ENCODE measurements at regions not wholly inside any gene's neighbourhood (a gene's known extent, or its start where the extent isn't known, plus 50 kb on each side); places are given as distances from the start of the nearest gene placed in this dataset.

GRCh38 chr17:14873996-14874395 lies 391.1 kb downstream of the PMP22 start:
- no peak for DNase-seq

DNA sequence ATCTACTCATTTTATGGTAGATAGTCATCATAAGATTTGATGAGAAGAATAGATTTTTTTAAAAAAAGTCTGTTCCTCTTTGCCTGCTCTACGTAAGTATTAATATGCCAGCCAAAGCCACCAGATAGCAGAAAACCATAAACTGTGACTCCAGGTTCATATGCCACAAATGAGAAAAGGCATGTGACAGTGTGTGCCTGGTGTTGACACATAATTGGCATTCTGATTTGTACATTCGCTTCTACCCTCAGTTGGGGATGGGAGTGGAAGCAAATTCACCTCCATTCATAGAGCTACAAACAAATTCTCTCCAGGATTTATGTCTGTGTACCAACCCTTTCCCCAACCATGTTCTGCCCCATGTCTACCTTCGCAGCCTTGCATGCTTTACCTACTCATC lies 391.6 kb downstream of the PMP22 start:
- DNase-seq: no peak

GRCh38 chr17:14871921-14872320 lies 393.2 kb downstream of the PMP22 start:
- no peak for DNase-seq

DNA sequence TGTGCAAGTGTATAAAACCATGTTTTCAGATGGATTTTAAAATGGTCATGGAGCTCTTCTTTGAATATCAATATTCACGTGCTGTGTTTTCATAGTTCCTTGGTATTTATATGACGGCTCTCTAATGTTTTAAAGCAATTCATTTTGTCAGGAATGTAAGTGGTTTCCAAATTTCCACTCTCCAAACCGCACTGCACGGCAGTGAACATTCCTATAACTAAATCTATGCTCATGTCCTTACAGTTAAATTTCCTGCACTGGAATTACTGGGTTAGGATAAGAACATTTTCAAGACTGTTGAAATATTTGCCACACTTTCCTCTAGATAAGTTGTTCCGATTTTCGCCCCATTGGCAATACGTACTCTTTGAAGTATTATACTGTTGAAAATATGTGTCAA lies 398.9 kb downstream of the PMP22 start:
- no peak for DNase-seq

- no peak for DNase-seq
These were observed 401.0 kb downstream of the PMP22 start for GRCh38 chr17:14864127-14864526.

DNA sequence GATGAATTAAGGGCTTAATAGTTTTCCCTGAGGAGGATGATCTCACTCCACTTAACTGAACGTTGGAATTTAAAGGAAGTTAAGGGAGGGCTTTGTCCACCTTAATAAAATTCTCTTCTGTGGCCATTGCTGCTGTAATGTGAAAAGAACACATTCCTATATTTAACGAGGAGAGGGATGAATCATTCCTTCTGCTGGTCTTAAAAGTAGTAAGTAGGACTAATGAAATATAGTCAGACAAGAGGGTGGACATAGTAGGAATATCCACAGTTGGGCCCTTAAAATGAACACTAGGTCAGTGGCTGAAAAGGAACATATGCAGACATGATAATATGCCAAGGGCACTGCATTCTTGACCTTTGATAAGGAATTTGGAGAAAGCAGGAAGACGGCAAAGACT lies 405.6 kb downstream of the PMP22 start:
- no peak for DNase-seq

- no peak for DNase-seq
These were observed 408.9 kb downstream of the PMP22 start for GRCh38 chr17:14856176-14856575.

DNA sequence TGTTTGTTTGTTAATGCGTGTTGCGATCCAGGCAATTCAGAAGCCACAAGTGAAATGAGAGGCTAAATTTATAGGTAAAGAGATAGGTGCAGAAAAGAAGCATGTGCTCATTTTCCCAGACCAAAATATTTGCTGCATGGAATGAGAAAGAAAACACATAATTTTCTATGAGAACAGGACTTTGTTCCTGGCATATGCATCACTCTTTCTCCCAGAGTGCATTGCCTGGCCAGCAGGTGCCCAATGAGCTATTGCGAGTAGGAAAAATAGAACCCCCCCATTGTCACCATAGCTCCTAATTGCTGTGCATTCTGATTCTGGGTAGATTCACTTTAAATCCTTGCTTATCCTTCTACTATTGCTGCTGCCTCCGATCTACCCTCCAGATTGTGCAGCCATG lies 410.4 kb downstream of the PMP22 start:
- no peak for DNase-seq

DNA sequence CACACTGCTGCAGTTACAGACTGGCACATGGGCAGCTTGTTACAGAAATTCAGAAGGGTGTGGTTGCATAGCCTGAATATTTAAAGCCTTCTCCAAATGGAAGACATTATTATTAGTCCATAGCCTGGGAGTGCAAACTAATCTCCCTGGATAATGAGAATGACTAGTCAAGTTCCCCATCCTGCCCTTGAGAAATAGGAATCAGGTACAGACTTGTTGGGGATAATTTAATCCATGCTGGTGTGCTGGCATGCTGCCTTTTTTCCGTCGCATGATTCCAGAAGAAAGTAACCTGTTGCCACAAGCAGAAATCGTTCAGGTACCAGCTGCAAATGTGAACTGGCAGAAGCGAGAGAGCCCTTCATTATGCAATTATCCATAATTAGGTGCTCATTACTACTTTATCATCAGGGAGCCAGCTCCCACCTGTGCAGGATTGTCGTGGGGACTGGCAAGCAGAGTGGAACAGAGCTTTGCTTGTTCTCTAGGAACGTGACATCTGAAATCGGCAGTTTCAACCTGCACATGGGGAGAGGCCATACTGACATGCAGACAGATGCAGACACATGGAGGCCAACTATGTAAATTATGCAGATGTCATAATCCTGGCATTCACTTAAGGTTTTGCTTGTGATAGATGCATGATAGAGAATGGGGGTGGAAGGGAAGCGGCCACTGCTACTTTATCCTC lies 419.4 kb downstream of the PMP22 start:
- DNase-seq: no peak

- no peak for DNase-seq
These were observed 421.9 kb downstream of the PMP22 start for GRCh38 chr17:14843086-14843795.

DNA sequence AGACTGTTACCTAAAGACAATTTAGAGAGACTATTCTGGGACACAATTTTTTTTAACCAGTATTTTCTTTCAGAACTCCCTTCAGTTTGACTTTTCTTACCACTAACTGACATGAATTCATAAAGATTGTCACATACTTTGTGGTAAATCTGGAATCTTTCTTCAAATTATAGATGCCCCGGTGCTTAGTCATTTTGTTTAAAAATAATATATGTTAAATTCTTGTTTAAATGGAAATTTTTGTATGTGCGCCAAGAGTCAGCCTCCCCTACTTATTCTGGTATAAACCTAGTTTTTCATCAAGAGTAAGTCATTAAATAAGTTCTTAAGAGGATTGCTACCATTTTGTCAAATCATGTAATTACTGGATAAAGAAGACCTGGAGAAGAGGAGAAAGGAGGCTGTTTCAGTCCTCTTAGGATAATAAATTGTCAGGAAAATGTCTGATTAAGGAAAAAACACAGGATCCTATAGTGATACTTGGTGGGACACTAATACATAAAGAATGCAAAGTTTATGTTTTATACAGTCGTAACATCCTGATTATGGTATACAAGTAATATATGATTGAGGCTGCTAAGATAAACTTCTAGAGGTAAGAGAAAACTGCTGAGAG lies 424.4 kb downstream of the PMP22 start:
- DNase-seq: no peak

GRCh38 chr17:14838567-14838966 lies 426.6 kb downstream of the PMP22 start:
- DNase-seq: no peak

DNA sequence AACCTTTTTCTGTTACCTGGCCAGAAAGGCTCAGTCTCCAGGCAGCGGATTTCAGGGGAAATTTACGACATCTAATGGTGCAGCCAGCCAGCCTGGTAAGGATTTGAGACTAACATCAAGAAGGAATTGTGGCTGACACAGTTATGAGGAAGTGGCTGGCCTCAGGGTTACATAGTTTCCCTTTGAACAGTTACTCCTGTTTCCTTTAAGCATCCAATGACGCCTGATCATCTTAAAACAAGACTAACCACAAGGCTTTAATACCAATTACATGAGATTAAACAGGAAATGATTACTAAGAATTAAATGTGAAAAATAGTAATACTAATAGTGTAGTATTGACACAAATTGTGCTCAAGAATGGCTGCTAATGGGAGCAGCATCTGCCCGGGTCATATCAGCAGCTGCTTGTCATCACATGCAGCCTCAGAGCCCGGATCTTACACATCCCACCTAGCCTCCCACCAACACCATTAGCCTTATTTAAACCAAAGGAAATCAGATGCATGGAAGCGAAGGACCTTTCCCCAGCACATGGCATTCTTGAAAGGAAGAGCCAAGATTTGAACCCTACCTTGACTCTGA lies 431.8 kb downstream of the PMP22 start:
- no peak for DNase-seq

DNA sequence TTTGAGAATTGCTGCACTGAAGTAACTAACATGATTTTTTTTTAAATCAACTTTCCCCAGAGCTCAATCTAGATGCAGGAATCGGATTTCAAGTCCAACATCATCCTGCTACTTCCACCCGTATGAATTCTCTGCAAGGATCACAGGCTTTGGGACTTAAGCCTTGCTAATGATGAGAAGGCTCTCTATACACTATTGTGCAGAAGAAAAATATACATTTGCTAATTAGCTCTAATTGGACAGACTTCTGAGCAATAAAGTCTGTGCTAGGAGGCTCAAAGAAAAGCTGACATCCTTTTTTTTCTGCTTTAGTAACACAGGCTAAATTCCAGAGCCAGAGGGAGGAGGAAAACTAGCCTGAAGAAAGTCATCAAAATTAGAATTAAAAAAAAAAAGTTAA lies 433.6 kb downstream of the PMP22 start:
- DNase-seq: no peak

GRCh38 chr17:14827396-14827919 lies 437.7 kb downstream of the PMP22 start:
- DNase-seq: no peak

DNA sequence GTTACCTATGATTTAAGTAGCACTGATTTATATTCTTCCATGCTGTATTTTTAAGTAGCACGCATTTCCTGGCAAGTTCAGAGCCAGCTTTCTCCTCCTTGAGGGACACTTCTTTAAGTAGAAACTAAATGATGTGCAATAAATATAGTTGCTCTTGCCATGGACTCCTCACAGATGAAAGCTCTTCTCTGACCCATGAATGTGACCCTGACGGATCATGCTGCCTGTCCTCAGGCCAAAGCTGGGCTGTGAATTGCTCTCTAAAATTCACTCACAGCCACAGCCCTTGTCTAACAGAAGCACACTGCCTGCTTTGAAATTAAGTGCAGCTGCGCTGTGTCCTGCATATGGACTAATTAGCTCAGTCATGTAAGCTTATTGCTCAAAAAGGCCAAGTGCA lies 438.8 kb downstream of the PMP22 start:
- DNase-seq: no peak

DNA sequence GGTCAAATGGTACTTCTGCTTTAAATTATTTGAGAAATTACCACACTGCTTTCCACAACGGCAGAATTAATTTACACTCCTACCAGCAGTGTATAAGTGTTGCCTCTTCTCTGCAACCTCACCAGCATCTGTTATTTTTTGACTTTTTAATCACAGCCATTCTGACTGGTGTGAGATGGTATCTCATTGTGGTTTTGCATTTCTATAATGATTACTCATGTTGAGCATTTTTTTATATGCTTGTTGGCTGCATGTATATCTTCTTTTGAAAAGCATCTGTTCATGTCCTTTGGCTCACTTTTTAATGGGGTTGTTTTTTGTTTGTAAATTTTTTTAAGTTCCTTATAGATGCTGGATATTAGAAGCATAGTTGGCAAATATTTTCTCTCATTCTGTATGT lies 446.7 kb downstream of the PMP22 start:
- no peak for DNase-seq

DNA sequence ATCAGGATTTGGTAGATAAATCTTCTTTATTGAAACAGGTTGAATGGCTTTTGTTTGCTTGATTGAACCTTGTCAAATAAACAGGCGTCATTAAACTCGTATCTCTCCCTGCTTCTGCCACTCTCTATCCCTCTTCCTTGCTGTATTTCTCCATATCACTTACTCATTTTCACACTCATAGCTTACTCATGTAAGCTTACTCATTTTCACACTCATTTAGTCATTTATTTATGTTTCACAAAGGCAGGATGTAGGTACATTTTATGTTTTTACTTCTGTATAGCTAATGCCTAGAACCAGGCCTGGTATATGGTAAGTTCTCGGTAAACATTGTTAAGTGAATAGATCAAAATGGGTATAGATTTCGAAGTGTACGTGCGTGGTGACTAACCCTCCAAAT lies 450.0 kb downstream of the PMP22 start:
- no peak for DNase-seq

GRCh38 chr17:14813649-14814370 lies 451.3 kb downstream of the PMP22 start:
- peak; percentile 28 for DNase-seq

DNA sequence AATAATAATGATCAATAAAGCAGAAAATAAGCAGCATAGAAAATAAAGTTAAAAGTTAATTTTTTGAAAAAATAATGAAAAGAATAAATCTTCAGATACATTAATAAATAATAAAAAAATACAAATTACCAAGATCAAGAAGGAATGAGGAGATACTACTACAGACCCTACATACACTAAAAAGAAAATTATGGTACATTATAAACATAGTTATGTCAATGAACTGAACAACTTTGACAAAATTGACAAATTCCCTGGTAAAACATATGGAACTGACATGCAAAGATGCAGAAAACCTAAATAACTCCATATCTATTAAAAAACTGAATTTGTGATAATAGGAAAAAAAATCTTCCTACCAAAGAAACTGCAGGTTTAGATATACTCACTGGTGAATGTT lies 456.7 kb downstream of the PMP22 start:
- DNase-seq: no peak

GRCh38 chr17:14805348-14805747 lies 459.8 kb downstream of the PMP22 start:
- DNase-seq: no peak

DNA sequence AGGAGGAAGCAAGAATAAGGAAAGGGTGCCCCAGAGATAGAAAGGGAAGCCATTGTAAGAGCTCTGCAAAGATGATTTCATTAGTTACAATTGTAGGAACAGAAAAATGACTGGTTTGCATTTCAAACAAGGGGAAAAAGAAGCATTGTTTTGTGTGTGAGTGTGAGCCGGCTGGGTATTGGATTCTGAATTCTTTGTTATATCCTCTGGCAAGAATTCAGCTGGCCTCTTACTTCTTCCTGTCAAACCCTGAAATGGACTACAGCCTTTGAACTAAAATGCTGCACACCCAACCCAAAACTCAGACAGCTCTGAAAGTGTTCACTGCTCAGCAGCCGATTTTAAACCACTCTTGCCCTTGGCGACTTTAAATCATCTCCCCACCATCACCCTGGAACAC lies 461.3 kb downstream of the PMP22 start:
- no peak for DNase-seq

- DNase-seq: no peak
These were observed 467.3 kb downstream of the PMP22 start for GRCh38 chr17:14797801-14798200.

All from CD4-positive, alpha-beta T cell treated with Interleukin-6 for 4 hours (primary cell).